Peyer's patch (tissue), 4 donors: ENCODE measurements at regions not wholly inside any gene's neighbourhood (a gene's known extent, or its start where the extent isn't known, plus 50 kb on each side); places are given as distances from the start of the nearest gene placed in this dataset.

Experiments used
- DNase-seq, 3 donors: peaks; one replicate each; pipeline ENCODE4 v3.0.0-alpha.2; 2017 to 2019
- H3K27ac ChIP-seq, 4 donors: fragments of 200-600 bp; sonication (generic); one replicate each; pipeline ENCODE4 v1.5.1; 2016 to 2019
- H3K27me3 ChIP-seq, 2 donors: fragments of 200-600 bp; sonication (generic); one replicate each; pipeline ENCODE4 v1.5.1; 2019
- H3K36me3 ChIP-seq, 3 donors: fragments of 200-600 bp; sonication (generic); one replicate each; pipeline ENCODE4 v1.5.1; 2016 to 2019
- H3K4me1 ChIP-seq, 4 donors: fragments of 200-600 bp; sonication (generic); one replicate each; pipeline ENCODE4 v1.5.1; 2016 to 2019
- H3K4me3 ChIP-seq, 4 donors: fragments of 200-600 bp; sonication (generic); 1 replicate in 3 of 4; 2 replicates in 1 of 4; pipeline ENCODE4 v1.5.1; 2016 to 2019; ENCODE audit warnings: mild to moderate bottlenecking in 1 of 4
- H3K9me3 ChIP-seq, 4 donors: fragments of 200-600 bp; sonication (generic); one replicate each; pipeline ENCODE4 v1.5.1; 2016 to 2019; ENCODE audit warnings: mild to moderate bottlenecking in 1 of 4
- CTCF ChIP-seq, 6 experiments: fragments of 450-650 bp in 4 of 6; fragments of 200-600 bp in 2 of 6; sonication (generic) in 1 of 6; IDR thresholded peaks; one replicate each; pipeline ENCODE4 v1.5.1; 2017 to 2019; ENCODE audit warnings: antibody characterized with exemption in 6 of 6, mild to moderate bottlenecking in 3 of 6, moderate library complexity in 1 of 6
- POLR2A ChIP-seq, 2 donors: fragments of 450-650 bp; IDR thresholded peaks; one replicate each; pipeline ENCODE4 v1.5.1; 2017; ENCODE audit warnings: antibody characterized with exemption in 2 of 2, mild to moderate bottlenecking in 2 of 2, moderate library complexity in 2 of 2

DNA sequence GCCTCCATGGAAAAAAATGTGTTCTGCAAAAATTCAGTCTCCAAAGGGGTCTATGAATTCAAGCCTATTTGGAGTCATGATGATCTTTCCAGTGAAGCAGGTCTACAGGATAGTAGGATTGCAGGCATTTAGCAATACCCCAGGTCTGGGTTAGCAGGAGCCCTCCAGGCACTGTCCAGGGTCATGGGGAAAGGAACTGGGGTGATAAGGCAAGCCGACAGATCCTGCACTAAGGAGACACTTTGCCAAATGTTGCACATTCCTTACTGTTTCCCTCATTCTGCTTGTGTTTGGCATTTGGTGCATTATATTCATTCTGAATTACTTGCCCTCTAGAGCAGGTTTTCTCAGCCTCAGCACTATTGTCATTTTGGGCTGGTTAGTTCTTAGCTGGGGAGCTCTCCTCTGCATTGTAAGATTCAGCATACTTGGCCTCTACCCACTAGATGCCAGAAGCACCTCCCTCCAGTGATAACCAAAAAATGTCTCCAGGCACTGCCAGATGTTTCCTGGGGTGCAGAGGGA is 333.3 kb upstream of the PLXNA2 start:
- no peak for TF ChIP-seq CTCF (IDR thresholded peaks at IDR 0.05)
- no peak for TF ChIP-seq POLR2A (IDR thresholded peaks at IDR 0.05)
- Histone ChIP-seq H3K4me3 (no peak overlapping the region), H3K36me3 (no peaks in the 10 kb centered on the region), H3K27me3 (no peaks in the 10 kb centered on the region), H3K4me1 (no peaks in the 10 kb centered on the region), H3K27ac (no peak overlapping the region), H3K9me3 (no peaks in the 10 kb centered on the region)
- no peak for DNase-seq

DNA sequence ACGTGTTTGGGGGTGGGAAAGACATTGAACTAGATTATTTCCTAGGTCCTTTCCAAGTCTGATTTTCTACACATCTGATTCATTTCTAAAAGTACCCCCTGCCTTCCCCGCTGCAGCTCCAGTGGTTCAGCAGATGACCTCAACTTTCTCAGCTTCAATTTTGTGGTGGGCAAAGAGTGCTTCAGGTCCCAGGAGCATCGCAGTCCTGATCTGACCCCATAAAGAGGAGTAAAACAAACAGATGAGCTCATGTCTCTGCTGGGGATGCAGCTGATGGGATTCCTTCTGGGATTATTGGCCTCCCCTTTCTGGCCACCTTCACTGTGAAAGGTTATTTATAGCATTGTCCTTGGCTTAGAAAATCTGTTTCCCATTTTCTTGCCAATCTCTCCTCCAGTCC is 337.0 kb upstream of the PLXNA2 start:
- H3K27me3 ChIP-seq, result no peaks in the 10 kb centered on the region
- no peaks in the 10 kb centered on the region for H3K36me3 ChIP-seq
- no peak for DNase-seq
- H3K4me1 ChIP-seq, result no peaks in the 10 kb centered on the region
- TF ChIP-seq POLR2A (IDR thresholded peaks at IDR 0.05) (no peak), CTCF (IDR thresholded peaks at IDR 0.05) (no peak)
- no peak overlapping the region for H3K27ac ChIP-seq
- no peaks in the 10 kb centered on the region for H3K9me3 ChIP-seq
- no peak overlapping the region for H3K4me3 ChIP-seq

DNA sequence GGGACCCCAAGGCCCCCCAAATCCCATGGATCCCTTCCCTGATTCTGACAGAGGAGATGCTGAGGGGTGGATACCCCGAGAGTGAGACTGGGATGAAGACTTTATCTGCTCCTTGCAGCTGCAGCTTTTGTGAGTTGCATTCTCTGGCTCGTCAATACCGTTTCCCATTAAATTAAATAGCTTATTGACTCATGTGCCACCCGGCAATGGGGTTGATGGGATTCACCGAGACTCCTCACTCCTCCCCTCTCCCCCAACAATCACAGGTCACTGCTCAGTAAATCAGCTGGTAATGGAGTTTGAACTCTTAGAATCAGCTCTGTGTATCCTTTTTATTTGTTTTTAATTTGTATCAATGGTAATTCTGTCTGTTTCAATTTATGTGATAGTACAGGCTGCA is 337.5 kb upstream of the PLXNA2 start:
- H3K9me3 ChIP-seq, result no peaks in the 10 kb centered on the region
- DNase-seq, result no peak
- no peak overlapping the region for H3K27ac ChIP-seq
- no peak overlapping the region for H3K4me3 ChIP-seq
- H3K27me3 ChIP-seq, result no peaks in the 10 kb centered on the region
- H3K36me3 ChIP-seq, result no peaks in the 10 kb centered on the region
- no peak for TF ChIP-seq CTCF (IDR thresholded peaks at IDR 0.05)
- no peak for TF ChIP-seq POLR2A (IDR thresholded peaks at IDR 0.05)
- no peaks in the 10 kb centered on the region for H3K4me1 ChIP-seq

DNA sequence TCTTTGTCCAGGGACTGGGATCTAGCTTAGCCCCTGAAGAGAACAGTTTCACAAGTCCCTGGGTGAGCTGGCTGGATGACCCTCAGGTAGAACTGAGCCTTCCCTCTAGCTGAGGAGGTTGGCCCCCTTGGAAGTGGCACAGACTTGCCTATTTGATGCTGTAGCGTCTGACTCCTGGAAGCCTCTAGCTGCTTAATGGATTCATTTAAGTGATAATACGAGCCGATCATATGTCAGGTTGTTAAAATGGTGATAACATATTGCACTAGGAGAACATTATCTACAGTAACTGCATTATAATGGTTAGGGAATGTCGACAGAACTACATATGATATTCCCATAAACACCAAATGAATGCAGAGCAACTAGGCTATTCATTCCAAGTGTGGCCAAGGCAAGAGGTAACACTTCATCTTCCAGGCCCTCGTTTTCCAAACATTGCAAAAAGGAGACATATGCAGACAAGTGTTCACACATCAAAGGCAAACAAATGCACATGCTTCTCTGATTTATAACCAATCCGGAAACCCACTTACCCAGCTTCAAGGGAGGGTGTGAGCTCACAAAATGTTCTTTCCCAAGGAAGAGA is 340.1 kb upstream of the PLXNA2 start:
- TF ChIP-seq POLR2A (IDR thresholded peaks at IDR 0.05) (no peak), CTCF (IDR thresholded peaks at IDR 0.05) (no peak)
- Histone ChIP-seq H3K27me3 (no peaks in the 10 kb centered on the region), H3K4me1 (no peaks in the 10 kb centered on the region), H3K27ac (no peak overlapping the region), H3K36me3 (no peaks in the 10 kb centered on the region), H3K4me3 (no peak overlapping the region), H3K9me3 (no peaks in the 10 kb centered on the region)
- DNase-seq, result no peak

DNA sequence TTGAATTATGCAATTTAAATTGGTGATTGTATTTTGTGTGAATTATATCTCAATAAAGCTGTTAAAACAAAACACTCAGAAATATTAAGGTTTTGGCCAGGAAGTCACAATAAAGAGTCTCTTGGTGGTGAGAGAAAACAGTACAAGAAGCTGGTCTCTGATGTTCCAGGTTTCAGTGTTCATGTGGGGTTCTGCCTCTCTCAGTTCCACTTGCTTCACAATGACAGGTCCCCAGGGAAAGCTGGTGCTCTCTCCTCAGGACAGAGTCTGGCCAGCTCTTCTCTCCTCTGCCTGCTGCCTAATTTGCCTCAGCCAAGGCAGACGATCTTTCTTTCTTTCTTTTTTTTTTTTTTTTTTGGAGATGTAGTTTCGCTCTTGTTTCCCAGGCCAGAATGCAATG is 342.9 kb upstream of the PLXNA2 start:
- H3K36me3 ChIP-seq, result no peaks in the 10 kb centered on the region
- H3K4me3 ChIP-seq, result no peak overlapping the region
- TF ChIP-seq POLR2A (IDR thresholded peaks at IDR 0.05) (no peak), CTCF (IDR thresholded peaks at IDR 0.05) (no peak)
- no peak overlapping the region for H3K27ac ChIP-seq
- H3K27me3 ChIP-seq, result no peaks in the 10 kb centered on the region
- no peaks in the 10 kb centered on the region for H3K4me1 ChIP-seq
- DNase-seq, result no peak
- no peaks in the 10 kb centered on the region for H3K9me3 ChIP-seq
